NCI-H128 (cell line): ENCODE measurements at regions not wholly inside any gene's neighbourhood (a gene's known extent, or its start where the extent isn't known, plus 50 kb on each side); places are given as distances from the start of the nearest gene placed in this dataset.
"Not testable (repeated sequence)": the region's sequence is repeated elsewhere in the genome, so short reads cannot be mapped to it uniquely, and the experiment has no call there.

Experiments
- DNase-seq: peaks from one replicate; lab custom pipeline; 2025; ENCODE audit not compliant: unreplicated experiment; lab: John Stamatoyannopoulos, UW

DNA sequence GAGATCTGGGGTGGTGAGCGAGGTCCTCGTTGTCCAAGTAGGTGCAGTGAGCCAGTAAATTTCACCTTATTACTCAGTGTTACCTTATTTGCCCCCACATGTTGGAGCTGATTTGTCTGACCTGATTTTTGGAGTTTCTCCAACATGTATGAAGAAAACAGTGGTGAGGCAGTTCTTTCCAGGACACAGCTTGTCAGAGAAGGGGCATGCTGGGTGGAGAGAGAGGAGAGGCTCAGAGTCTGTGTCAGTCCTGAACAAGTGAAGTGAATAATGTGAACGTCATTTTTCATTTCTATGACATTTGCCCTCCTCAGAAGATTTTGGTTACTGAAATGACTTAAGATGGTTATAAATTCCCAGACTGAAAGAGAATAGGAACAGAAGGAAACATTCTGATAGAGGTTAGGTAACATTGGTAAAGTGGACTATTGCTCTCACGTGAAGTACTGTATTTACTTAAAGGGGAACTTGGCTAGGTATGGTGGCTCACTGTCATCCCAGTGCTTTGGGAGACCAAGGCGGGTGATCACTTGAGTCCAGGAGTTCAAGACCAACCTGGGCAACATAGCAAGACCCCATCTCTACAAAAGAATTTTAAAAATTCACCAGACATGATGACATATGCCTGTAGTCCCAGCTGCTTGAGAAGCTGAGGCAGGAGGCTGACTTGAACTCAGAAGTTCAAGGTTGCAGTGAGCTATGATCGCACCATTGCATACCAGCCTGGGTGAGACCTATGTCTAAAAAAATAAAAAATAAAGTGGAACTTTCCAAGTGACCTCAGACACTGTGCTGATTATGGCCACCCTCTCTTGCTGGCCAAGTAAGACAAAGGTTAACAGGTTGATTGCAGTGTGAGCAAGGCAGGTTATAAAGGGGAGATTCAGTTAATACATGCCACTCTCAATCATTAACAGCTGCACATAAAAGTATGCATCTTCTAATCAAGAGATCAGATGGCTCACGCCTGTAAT lies 184.3 kb downstream of the EDN1 start:
- no peak for DNase-seq

DNA sequence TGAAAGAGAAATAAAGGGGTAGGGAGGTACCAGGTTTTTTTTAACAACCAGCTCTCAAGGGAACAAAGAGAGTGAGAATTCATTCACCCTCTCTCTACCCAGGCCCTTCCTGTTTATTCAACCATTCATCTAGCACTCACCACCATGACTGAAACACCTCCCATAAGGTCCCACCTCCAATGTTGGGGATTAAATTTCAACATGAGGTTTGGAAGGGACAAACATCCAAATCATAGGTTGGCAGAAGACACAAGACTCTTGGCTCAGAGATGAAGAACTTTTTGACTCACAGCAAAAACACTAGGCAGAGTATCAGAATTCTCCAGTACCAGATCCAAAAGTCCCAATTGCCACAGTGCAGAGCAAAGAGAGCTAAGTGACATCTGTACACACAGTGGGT lies 186.3 kb downstream of the EDN1 start:
- DNase-seq, result no peak

DNA sequence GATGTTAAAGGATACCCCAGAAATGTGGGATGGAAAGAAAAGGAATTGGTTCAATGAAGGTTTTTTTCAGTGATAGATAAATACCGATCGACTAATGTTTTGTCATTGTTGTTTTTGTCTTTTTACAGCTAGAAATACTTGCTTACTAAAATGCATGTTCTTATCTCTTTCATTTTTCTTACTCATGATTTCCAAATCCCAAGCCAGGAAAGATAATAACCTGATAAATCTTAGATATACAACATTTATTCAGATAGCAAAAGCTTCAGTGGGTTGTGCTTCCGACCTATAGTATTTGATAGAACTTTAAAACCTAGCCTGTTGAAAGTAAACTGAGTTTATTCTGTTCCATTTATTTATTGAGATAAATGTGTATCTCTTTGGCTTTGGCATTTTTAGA lies 187.5 kb downstream of the EDN1 start:
- no peak for DNase-seq

DNA sequence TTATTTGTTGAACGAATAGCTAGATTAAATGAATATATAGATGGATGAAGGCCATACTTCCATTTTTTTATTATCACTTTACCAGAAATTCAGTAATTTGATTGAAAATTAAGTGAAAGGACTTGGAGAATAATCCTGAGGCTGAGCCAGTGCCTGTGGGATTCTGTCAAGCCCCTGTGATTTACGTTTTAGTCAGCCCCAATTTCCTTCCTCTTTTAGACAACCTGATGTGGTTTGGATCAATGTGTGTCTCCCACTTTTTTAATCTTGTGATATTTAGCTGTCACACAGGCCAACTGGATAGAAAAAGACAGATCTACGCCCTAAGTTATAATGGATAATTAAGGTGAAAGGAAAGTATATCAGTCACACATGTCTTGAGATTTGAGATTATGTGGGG lies 188.8 kb downstream of the EDN1 start:
- DNase-seq, result no peak

DNA sequence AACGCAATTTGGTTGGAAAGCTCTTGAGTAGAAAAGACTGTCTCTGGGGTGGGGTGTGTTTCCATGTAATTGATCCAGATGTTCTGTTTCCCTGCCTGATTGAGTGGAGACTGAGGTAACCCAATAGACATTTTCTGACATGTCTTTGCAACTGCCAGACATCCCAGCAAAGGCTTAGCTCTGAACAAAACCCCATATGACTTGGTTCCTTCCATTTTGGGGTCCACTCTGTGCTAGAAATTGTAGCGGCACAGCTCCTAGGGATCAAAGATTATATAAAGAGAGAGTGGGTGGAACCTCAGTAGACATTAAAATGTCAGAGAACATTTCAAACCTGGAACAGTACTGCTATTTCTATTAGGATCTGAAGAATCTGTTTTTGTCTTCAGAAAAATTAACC lies 189.3 kb downstream of the EDN1 start:
- DNase-seq, result no peak

DNA sequence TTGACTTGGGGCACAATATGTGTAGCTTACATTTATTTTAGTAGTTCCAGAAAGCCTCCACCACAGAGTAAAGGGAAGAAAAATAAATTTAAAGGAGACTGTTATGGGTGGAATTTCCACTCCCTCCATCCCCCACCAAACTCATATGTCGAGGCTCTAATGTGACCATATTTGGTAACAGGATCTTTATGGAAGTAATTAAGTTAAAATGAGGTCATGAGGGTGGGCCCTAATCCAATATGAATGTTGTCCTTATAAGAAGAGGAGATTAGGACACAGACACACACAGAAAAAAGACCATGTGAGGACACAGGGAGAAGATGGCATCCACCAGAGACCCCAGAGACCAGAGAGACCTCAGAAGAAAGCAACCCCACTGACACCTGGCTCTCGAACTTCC lies 189.7 kb downstream of the EDN1 start:
- DNase-seq, result no peak

DNA sequence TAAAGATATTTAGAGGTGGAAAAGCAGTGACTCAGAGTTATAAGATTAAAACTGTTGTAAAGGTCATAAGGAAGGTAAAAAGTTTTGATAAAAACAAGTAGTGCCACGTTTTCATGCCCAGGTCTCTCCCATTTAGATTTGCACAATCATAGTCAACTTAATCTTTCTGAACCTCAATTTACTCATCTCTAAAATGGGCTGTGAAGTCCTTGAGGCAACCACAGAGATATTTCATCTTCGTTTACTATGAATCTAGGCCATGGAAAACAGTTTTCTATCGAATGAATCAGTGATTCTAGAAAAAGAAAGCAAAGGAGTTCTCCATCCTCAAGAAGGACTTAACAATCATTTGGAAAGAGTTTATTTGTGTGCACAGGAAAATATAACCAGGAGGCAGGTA lies 190.2 kb downstream of the EDN1 start:
- DNase-seq, result no peak

DNA sequence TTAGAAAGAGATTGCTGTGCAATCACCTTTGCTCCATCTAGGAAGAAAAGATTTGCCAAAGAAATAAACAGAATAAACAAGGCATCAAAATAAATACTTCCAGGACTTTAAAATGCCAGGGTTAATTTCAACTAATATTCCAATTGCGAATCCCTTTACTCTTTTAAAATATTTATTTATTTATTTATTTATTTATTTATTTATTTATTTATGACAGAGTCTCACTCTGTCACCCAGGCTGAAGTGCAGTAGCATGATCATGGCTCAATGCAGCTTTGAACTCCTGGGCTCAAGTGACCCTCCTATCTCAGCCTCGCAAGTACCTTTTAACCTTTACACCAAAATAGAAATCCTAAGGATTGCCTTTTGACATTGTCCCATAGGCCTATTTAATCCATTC lies 191.1 kb downstream of the EDN1 start:
- no peak for DNase-seq

DNA sequence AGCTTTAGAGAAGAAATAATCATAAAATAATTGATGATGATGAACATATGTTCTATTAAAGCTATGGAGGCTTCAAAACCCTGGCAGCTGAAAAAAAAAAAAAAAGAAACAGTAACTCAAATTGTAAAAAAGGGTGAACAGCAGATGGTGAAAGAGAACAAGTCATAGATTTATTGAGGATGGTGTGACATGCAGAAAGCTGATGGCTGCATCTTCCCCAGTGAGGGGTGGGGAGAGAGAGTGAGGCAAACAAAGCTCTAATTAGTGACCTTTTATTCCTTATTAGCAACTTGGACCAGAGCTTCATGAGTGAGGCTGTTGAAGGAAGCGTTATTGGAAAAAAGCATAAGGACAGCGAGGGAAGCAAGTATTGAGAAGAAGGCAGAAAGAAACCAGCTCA lies 191.7 kb downstream of the EDN1 start:
- DNase-seq, result no peak

DNA sequence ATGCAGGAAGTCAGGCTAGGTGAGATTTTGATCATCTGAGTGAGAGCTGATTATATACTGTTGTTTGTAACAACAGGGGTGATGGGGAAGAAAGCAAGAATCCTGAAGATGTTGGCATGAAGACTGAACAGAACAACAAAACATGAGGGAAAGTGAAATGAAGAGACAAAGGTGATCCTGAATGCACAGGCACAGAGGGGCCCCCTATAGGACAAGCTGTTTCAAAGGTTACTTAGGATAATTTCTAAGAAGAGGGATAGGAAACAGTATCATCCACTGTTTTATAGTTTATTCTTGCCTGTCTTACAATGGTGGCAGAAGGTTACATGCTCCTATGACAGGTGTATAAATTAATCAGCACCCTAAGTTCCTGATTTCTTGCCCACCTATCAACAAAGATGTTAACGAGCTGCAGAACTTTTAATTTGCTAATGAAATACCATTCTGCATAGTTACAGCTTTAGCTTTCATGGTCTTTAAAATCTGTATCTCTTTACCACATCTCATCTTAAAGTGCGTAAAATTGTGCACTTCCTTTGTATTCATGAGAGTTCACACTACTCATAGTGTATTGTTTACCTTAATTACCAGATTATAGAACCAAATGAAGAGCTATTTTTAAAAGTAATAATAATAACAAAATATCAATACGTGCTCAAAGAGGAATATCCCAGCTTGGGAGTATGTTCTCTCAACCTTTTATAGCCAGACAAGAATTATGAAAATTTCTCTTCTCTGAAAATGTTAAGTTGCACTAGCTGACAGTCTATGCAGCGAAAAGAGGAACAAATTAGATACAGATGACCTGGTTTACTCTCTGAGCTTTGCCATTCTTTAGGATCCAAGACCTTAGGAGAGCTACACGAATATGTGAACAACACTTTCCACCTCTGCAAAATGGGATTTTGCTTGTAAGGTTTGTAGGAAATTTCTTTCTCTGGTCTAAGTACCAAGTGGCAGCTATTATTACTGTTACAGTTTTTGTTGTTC lies 192.5 kb downstream of the EDN1 start:
- no peak for DNase-seq

DNA sequence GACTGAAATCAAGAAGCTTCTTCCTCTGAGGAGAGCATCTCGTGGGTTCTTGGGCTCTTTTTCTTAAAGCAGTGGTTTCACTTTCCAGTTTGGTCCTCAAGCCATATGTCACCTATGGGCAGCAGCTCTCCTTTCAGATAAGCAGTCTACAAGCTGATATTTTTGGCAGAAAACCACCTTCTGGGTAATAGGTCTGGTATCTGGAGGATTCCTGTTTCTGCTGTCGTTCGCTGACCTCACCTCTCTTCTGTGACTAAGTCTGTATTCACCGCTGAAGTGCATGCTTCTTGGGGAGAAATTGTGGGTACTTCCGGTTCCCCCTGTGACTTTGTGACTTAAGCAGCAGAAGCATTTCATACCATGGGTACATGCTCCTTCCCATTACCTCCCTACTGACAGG lies 193.6 kb downstream of the EDN1 start:
- DNase-seq, result no peak

DNA sequence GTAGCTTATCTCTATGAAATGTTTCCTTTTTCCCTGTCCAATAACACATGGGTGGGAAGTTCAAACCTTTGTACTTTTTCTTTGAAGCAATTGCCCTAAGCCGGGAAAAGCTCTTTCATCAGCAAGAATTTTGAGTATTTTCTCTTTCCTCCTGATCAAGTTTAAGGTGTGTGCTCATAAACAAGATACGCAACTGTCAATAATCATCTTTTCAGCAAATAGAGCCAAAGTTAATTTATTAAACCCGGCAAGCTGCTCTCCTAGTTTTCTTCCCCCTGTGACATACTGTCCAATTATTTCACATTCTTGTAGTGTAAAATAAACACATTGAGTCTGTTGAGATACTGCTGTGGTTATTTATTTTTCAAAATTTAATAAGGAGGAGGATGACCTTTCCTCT lies 194.4 kb downstream of the EDN1 start:
- no peak for DNase-seq

DNA sequence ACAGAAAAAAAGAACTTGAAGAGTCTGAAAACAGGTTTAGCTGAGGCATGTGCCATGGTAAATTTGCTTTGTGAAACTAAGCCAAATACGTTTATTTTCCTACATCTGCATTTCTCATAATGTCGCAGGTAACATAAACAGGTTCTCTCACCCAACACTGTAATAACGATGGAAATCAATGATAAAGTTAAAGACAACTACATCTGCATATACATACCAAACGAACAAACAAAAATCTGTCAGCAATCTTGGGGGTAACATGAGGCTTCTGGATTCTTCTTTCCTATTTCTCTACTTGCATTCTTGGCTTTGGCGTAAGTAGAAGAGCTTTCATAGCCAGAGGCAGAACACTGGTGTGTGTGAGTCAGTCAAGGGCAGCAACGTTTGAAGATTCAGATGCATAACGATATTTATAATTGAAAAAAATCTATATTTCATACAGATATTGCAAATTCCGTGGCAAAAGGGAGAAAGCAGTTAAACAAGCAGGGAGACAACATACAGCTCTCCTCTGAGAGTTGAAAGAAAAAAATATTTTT lies 195.1 kb downstream of the EDN1 start:
- no peak for DNase-seq

DNA sequence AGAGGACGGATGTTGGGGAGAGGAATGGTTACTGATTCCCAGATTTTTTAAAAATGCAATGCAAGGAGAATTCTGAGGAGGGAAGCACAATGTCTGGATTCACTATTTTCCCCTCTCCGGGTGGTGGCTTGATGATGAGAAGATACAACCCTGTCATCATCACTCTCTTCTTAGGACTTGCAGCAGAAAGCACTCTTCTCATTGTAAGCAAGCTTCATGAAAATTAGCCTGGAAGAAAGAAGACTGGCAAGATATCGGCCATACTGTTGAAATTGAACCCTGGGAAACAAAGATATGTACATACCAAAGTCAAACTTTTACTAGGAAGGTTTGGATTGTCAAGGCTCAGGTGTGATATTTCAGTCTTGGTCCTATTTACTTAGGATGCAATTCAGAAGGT lies 195.7 kb downstream of the EDN1 start:
- DNase-seq, result no peak

DNA sequence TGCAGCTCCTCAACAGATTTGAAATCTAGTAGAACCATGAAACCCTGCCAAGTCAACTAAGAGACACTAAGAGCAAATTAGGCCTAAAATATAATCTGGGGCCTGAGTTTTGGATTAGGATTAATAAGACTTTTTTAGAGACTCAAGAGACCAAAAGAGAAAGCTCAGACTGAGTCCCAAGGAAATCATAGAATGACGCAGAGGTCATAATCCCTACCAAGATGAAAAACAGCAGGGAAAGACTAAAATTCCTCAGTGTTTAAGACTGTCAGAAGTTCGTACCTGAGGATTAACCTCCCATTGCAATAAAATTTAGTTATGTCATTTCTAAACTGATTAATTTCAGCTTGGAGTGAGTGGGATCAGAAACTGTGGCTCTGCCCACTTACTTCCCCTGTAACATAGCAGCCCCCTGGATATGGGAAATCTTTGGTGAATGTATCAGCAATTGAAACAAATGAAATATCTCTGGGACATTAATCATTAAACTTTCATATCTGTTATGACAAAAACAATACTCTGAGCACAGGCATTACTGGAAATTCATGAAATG lies 200.3 kb downstream of the EDN1 start:
- DNase-seq, result no peak

DNA sequence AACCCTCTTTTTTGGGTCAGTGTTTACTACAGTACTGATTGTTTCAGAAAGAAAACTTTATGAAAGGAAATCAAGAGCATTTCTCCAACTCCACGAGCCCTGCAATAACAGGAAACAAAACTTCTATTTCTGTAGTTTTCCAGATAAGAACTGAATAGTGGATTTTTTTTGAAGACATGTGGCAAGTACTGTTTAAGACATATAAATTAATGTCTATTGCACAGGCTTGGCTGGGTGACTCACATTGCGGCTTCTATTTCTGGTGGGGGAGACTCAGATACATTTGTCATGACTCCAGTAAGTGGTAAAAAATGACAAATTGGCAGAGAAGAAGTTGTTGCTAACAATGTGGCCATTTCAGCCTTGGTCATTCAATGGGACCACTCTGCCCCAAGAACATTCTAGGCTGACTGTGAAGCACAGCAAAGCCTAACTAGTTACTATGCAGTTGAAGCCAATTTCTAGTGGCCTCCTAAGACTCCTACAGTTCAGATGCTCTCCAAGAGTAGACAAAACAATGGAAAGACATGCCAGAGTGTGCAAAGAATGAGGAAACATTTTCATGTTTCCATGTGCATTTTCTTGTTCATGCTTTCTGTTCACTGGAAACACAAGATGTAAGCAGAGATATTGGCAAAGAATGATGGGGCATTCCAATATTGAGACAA lies 200.9 kb downstream of the EDN1 start:
- DNase-seq, result no peak

DNA sequence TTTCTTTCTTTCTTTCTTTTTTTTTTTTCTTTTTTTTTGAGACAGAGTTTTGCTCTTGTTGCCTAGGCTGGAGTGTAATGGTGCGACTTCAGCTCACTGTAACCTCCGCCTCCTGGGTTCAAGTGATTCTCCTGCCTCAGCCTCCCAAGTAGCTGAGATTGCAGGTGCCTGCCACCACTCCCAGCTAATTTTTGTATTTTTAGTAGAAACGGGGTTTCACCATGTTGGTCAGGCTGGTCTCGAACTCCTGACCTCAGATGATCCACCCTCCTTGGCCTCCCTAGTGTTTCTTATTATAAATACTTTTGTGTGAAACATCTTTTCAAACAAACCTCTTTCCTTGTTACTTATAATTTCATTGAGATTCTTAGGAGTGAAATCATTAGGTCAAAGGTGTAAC lies 202.8 kb downstream of the EDN1 start:
- not testable (repeated sequence) for DNase-seq

DNA sequence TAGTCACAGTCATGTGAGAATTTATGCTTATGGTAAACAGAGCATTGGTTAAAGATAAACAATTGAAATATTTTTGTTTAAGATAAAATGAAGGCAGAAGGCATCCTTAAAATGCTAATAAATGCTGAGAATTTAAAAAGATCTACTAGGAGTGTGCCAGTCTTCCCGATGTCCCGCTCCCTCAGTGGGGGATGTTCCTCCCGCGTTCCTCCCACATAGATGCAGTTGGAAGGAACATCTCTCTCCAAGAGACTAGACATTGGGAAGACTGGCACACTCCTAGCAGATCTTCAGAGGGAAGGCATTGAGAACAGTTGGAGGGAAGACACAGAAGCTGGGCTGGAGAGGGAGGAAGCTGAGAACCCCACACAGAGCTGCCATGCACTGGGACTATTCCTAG lies 203.3 kb downstream of the EDN1 start:
- no peak for DNase-seq

DNA sequence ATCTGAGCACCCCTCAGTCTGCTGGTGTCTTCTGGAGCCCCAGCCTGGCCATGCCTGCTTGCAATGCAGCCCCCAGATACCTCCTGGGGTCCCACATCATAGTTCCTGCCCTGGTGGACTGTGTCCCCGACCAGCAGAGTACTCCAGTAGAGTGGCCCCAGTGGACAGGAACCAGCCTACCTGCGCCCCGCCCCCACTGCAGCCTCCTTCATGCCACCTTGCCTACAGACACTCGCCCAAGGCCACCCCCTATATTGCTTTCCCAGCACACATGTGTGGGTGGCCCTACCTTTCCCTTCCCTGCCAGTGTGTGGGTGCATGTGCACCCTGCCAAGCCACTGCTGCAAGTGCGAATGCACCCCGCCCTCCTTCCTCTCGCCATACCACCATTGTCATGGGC lies 204.0 kb downstream of the EDN1 start:
- DNase-seq, result no peak

DNA sequence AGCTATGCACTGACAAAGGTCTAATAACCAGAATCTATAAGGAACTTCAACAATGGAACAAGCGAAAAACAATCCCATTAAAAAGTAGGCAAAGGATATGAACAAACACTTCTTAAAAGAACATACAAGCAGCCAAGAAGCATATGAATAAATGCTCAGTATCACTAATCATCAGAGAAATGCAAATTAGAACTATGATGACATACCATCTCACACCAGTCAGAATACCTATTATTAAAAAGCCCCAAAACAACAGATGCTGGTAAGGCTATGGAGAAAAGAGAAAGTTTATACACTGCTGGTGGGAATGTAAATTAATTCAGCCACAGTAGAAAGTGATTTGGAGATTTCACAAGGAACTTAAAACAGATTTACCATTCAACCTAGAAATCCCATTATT lies 211.8 kb downstream of the EDN1 start:
- no peak for DNase-seq
